Activated CD4-positive, alpha-beta T cell treated with anti-CD3 and anti-CD28 coated beads, Interleukin-2, amount 10 ng/mL, durations not matched to agents 7 days and 5 days (primary cell): ENCODE measurements at regions not wholly inside any gene's neighbourhood (a gene's known extent, or its start where the extent isn't known, plus 50 kb on each side); places are given as distances from the start of the nearest gene placed in this dataset.

Source experiments
- CTCF ChIA-PET: fragments of 350-600 bp; sonication (Branson Sonifier 250); formaldehyde crosslinking; loops from one replicate; lab custom pipeline; 2021; ENCODE audit warnings: antibody characterized with exemption; lab: Charles Lee
- POLR2A ChIA-PET: fragments of 350-600 bp; sonication (Branson Sonifier 250); formaldehyde crosslinking; loops from one replicate; lab custom pipeline; 2021; ENCODE audit warnings: antibody characterized with exemption; lab: Charles Lee
- DNase-seq: peaks from one replicate; pipeline ENCODE4 v3.0.0-alpha.2; 2020
- H3K27ac Mint-ChIP-seq: one replicate; pipeline ENCODE4 v1.8.0; 2021; ENCODE audit warnings: mild to moderate bottlenecking, moderate library complexity, mixed read lengths
- H3K27me3 Mint-ChIP-seq: one replicate; pipeline ENCODE4 v1.8.0; 2021; ENCODE audit warnings: mixed read lengths
- H3K36me3 Mint-ChIP-seq: one replicate; pipeline ENCODE4 v1.8.0; 2021; ENCODE audit warnings: low read depth, mixed read lengths
- H3K4me1 Mint-ChIP-seq: one replicate; pipeline ENCODE4 v1.8.0; 2021; ENCODE audit warnings: mixed read lengths
- H3K4me3 Mint-ChIP-seq: one replicate; pipeline ENCODE4 v1.8.0; 2021; ENCODE audit warnings: mild to moderate bottlenecking, moderate library complexity, mixed read lengths
- H3K9me3 Mint-ChIP-seq: one replicate; pipeline ENCODE4 v1.8.0; 2021; ENCODE audit warnings: mixed read lengths

GRCh38 chr5:68161156-68161555 lies 54.4 kb upstream of the PIK3R1 start:
- Mint-ChIP-seq H3K27ac (no peak overlapping the region), H3K36me3 (no peaks in the 10 kb centered on the region), H3K4me3 (no peak overlapping the region), H3K27me3 (no peaks in the 10 kb centered on the region), H3K9me3 (peaks cover 2% of the 10 kb centered on the region), H3K4me1 (no peaks in the 10 kb centered on the region)
- DNase-seq = no peak
- ChIA-PET CTCF (no interaction called here), POLR2A (no interaction called here)

- no peaks in the 10 kb centered on the region for H3K4me1 Mint-ChIP-seq
- CTCF ChIA-PET = no interaction called here
Observed at GRCh38 chr5:68159224-68159951, 56.2 kb upstream of the PIK3R1 start.

DNA sequence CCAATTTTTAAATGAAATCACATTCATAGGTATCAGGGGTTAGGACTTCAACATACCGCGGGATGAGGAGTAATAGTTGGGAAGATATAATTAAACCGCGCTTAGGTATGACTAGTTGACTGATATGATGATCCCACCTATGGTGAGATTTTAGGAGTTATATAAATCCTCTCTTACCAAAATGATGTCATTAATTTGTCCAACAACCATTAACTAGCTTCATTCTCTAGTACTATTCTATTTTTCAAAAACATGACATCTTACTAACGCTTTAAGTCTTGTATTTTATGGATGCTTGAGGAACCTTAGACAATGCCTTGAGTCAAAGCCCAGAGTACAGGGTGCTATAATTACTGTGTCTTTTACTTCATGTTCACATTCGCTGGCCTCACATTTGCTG lies 59.6 kb upstream of the PIK3R1 start:
- ChIA-PET POLR2A (no interaction called here), CTCF (no interaction called here)
- no peaks in the 10 kb centered on the region for H3K36me3 Mint-ChIP-seq
- H3K27me3 Mint-ChIP-seq = no peaks in the 10 kb centered on the region
- DNase-seq = no peak
- H3K9me3 Mint-ChIP-seq = no peaks in the 10 kb centered on the region
- H3K4me1 Mint-ChIP-seq = no peaks in the 10 kb centered on the region
- no peak overlapping the region for H3K27ac Mint-ChIP-seq
- H3K4me3 Mint-ChIP-seq = no peak overlapping the region

More at GRCh38 chr5:68159224-68159951, 56.2 kb upstream of the PIK3R1 start:
- Mint-ChIP-seq H3K27ac (no peak overlapping the region), H3K36me3 (no peaks in the 10 kb centered on the region), H3K4me3 (no peak overlapping the region), H3K9me3 (peaks cover 2% of the 10 kb centered on the region), H3K27me3 (no peaks in the 10 kb centered on the region)
- POLR2A ChIA-PET = no interaction called here
- no peak for DNase-seq

DNA sequence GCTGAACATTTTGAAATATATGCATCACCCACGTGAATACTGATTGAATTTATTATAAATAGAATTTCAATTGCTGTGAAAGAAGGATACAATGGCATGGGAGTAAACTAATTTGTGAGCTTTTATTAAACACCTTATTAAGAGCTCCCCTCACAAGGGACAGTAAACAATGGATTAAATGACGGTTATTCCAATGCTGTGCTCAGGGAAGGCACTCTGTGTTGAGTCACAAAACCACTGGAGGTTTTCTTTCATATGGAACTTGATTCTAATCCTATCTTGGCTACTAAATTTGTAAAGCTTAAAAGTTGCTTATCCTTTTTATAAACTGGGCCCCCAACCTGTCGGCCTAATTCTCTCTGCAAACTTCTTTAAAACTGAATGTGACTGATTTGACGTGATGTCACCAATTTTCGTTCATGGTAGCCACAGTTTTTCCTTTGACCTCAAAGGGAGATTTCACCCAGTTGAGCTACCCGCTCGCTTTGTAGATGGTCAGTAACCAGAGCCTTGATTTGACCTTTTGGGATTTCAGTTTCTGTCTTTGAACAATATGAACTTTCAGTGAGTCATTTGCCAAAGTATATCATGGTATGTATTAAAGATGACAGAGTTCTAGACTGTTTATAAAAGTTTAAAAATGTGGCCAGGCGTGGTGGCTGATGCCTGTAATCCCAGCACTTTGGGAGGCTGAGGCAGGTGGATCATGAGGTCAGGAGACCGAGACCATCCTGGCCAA lies 61.3 kb upstream of the PIK3R1 start:
- ChIA-PET POLR2A (no interaction called here), CTCF (interaction anchor here (0.7 kb wide), 1 partner anchor 93 kb away, joined by 4 read pairs; no protein-coding TSS in a partner anchor)
- H3K36me3 Mint-ChIP-seq = no peaks in the 10 kb centered on the region
- H3K4me1 Mint-ChIP-seq = no peaks in the 10 kb centered on the region
- no peaks in the 10 kb centered on the region for H3K27me3 Mint-ChIP-seq
- DNase-seq = no peak
- H3K4me3 Mint-ChIP-seq = no peak overlapping the region
- H3K9me3 Mint-ChIP-seq = no peaks in the 10 kb centered on the region
- no peak overlapping the region for H3K27ac Mint-ChIP-seq

- Mint-ChIP-seq H3K4me3 (no peak overlapping the region), H3K27ac (no peak overlapping the region), H3K4me1 (no peaks in the 10 kb centered on the region), H3K9me3 (no peaks in the 10 kb centered on the region), H3K36me3 (no peaks in the 10 kb centered on the region), H3K27me3 (no peaks in the 10 kb centered on the region)
- no peak for DNase-seq
- CTCF ChIA-PET = no interaction called here
- POLR2A ChIA-PET = no interaction called here
Observed at GRCh38 chr5:68151812-68152211, 63.7 kb upstream of the PIK3R1 start.

DNA sequence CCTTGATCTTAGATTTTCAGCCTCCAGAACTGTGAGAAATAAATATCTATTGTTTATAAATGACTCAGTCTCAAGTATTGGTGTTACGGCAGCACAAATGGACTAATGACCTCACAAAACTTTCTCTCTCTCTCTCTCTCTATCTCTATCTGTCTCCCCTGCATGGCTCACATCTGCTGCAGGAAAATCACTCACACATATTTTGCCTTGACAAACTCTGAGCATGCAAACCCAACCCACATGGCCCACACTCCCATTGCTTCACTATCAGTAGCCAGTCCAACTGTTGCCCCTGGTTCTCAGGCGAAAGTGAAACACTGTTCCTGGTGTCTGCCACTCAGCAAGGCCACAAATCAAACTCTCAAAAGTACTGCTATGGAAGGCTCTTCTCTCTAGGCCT lies 66.4 kb upstream of the PIK3R1 start:
- ChIA-PET CTCF (no interaction called here), POLR2A (no interaction called here)
- Mint-ChIP-seq H3K27me3 (no peaks in the 10 kb centered on the region), H3K27ac (no peak overlapping the region), H3K36me3 (no peaks in the 10 kb centered on the region), H3K9me3 (no peaks in the 10 kb centered on the region), H3K4me3 (no peak overlapping the region), H3K4me1 (no peaks in the 10 kb centered on the region)
- no peak for DNase-seq

DNA sequence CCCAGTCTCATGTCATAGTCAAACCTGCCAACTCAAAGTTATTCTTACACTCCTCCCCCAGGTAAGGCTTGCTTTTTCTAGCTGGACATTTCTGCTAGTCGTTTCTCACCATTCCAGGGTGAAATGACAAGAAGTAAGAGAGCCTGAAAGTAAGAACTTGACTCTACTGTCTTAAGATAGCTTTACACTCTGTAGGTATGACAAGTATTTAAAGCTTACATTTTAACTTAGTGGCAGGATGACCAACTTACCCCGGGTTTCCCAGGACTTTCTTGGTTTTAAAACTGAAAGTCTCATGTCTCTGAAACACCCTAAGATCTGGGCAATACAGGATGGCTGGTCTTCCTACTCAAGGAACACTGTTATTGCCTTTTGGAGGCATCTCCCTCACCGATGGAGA lies 67.5 kb upstream of the PIK3R1 start:
- H3K27me3 Mint-ChIP-seq = no peaks in the 10 kb centered on the region
- H3K36me3 Mint-ChIP-seq = no peaks in the 10 kb centered on the region
- POLR2A ChIA-PET = no interaction called here
- CTCF ChIA-PET = no interaction called here
- H3K4me3 Mint-ChIP-seq = no peak overlapping the region
- H3K9me3 Mint-ChIP-seq = no peaks in the 10 kb centered on the region
- H3K4me1 Mint-ChIP-seq = no peaks in the 10 kb centered on the region
- no peak overlapping the region for H3K27ac Mint-ChIP-seq
- no peak for DNase-seq

DNA sequence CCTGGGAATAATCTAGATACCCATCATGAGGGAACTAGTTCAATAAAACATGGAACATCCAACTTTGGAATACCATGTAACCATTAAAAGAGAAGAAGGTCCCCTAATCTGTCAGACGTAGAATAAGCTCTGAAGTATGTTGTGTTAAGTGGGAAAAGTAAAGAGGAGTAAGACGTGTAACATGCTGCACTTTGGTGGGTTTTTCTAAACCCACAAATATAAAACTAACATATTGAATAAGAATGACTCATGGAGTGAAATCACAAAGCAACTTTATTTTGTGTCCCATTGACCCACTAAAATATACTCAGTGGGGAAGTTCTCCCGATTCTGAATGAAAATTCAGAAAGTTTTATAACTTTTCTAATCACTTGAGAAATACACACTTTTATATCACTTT lies 67.9 kb upstream of the PIK3R1 start:
- DNase-seq = no peak
- Mint-ChIP-seq H3K9me3 (no peaks in the 10 kb centered on the region), H3K27me3 (no peaks in the 10 kb centered on the region), H3K36me3 (no peaks in the 10 kb centered on the region), H3K4me3 (no peak overlapping the region), H3K27ac (no peak overlapping the region), H3K4me1 (no peaks in the 10 kb centered on the region)
- POLR2A ChIA-PET = no interaction called here
- CTCF ChIA-PET = no interaction called here

DNA sequence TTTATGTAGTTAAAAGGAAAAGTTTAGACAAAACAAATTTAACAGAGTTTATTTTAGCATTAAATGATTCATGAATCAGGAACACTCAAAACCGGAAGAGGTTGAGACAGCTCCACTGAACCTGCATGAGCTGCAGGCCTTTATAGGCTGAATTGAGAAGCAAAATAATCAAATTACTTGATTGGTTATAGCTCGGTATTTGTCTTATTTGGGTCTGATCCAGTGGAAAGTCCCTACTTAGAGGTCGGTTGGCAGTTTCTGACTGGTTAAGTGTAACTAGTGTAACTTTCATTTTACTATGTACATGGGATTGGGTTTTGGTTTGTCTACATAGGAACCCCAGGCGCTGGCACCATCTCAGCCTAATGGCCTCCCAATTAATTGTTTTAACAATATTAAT lies 74.1 kb upstream of the PIK3R1 start:
- Mint-ChIP-seq H3K9me3 (no peaks in the 10 kb centered on the region), H3K36me3 (no peaks in the 10 kb centered on the region), H3K4me3 (no peak overlapping the region), H3K4me1 (peaks cover 4% of the 10 kb centered on the region), H3K27ac (no peak overlapping the region), H3K27me3 (no peaks in the 10 kb centered on the region)
- DNase-seq = no peak
- CTCF ChIA-PET = no interaction called here
- POLR2A ChIA-PET = no interaction called here

DNA sequence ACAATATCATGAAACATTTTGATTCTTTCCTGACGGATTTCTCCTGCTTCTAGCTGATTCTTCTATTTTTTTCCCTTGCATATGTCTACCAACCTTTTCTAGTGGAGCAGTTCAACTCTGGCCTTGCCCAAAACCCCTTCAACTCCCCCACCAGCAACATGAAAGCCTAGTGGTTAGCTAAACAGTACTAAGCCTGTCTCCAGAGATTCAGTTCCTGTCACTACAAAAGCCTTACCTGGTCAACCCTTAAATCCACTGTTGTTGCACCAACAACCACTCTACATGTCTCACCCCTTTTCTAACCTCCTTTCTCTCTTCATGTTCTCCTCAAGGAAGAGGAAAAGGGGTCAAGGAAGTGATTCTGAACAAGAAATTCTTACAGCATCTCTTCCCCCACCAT lies 74.8 kb upstream of the PIK3R1 start:
- Mint-ChIP-seq H3K27me3 (no peaks in the 10 kb centered on the region), H3K4me1 (peaks cover 4% of the 10 kb centered on the region), H3K36me3 (no peaks in the 10 kb centered on the region), H3K4me3 (no peak overlapping the region), H3K9me3 (no peaks in the 10 kb centered on the region), H3K27ac (no peak overlapping the region)
- CTCF ChIA-PET = interaction anchor here (0.6 kb wide), 1 partner anchor 15 kb away, joined by 4 read pairs; no protein-coding TSS in a partner anchor
- no peak for DNase-seq
- POLR2A ChIA-PET = no interaction called here

DNA sequence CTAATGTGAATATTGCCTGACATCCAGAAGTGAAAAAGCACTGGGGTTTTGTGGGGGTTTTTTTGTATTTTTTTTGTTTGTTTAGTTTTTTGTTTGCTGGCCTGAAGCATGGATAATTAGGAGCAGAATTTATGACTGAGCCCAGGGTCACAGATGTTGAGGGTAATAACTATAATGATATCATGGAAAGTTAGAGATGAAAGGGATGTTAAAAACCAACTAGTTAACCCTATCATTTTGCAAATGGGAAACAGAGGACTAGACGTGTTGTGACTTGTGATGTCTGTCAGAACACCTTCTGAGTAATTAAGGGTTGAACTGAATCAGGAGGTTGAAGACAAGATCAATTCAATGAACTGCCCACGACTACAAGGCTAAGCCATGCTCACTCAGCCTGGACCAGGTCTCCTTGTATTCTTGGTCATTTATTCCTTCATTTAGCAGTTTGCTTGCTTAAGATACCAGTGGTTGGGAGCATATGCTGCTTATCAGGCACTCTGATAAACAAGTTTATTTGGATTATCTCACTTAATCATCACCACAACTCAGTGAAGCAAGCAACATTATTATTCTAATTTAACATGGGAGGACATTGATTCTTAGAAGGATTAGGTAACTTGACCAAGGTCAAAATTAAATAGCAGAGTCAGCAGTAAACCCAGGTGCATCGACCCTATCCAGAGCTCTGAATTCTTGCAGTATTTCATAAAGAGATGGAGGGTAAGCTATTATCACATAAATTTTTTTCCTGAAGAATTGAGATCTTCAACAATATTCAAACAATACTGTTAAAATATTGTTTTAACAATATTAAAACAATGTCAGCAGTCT lies 75.7 kb upstream of the PIK3R1 start:
- DNase-seq = no peak
- H3K4me1 Mint-ChIP-seq = peaks cover 4% of the 10 kb centered on the region
- CTCF ChIA-PET = interaction anchor here (0.6 kb wide), 1 partner anchor 498 kb away, joined by 3 read pairs; no protein-coding TSS in a partner anchor

GRCh38 chr5:68137511-68138140 lies 77.9 kb upstream of the PIK3R1 start:
- no peaks in the 10 kb centered on the region for H3K36me3 Mint-ChIP-seq
- no peak for DNase-seq
- H3K27me3 Mint-ChIP-seq = no peaks in the 10 kb centered on the region
- no peak overlapping the region for H3K27ac Mint-ChIP-seq
- no peaks in the 10 kb centered on the region for H3K9me3 Mint-ChIP-seq
- CTCF ChIA-PET = no interaction called here
- POLR2A ChIA-PET = no interaction called here
- peaks cover 4% of the 10 kb centered on the region for H3K4me1 Mint-ChIP-seq
- H3K4me3 Mint-ChIP-seq = no peak overlapping the region

More for the DNA sequence above, 75.7 kb upstream of the PIK3R1 start:
- H3K36me3 Mint-ChIP-seq = no peaks in the 10 kb centered on the region
- H3K27ac Mint-ChIP-seq = no peak overlapping the region
- H3K9me3 Mint-ChIP-seq = no peaks in the 10 kb centered on the region
- POLR2A ChIA-PET = no interaction called here
- H3K27me3 Mint-ChIP-seq = no peaks in the 10 kb centered on the region
- no peak overlapping the region for H3K4me3 Mint-ChIP-seq
